ENCODE measurements at regions not wholly inside any gene's neighbourhood (a gene's known extent, or its start where the extent isn't known, plus 50 kb on each side); places are given as distances from the start of the nearest gene placed in this dataset.

- no peak overlapping the region for H3K4me3 ChIP-seq
- no peaks in the 10 kb centered on the region for H3K4me1 ChIP-seq
- ATAC-seq (no peak), DNase-seq (no peak)
- no peaks in the 10 kb centered on the region for H3K27me3 ChIP-seq (ENCODE audit: low read depth)
- intact Hi-C loops (cut with DNase I), result no loop called here
- H3K36me3 ChIP-seq, result no peaks in the 10 kb centered on the region
- no peak for TF ChIP-seq CTCF (IDR thresholded peaks at IDR 0.05)
- no peaks in the 10 kb centered on the region for H3K9me3 ChIP-seq
- no peak overlapping the region for H3K27ac ChIP-seq
Observed at GRCh38 chr19:31501427-31502195, 152.4 kb upstream of the TSHZ3 start.

GRCh38 chr19:31502536-31503170, 153.4 kb upstream of the TSHZ3 start:
- ATAC-seq, result no peak
- TF ChIP-seq CTCF (IDR thresholded peaks at IDR 0.05), result no peak
- DNase-seq, result no peak
- peaks cover 1% of the 10 kb centered on the region for H3K27me3 ChIP-seq (ENCODE audit: low read depth)
- H3K4me3 ChIP-seq, result no peak overlapping the region
- H3K9me3 ChIP-seq, result no peaks in the 10 kb centered on the region
- H3K4me1 ChIP-seq, result no peaks in the 10 kb centered on the region
- H3K36me3 ChIP-seq, result no peaks in the 10 kb centered on the region
- intact Hi-C loops (cut with DNase I), result no loop called here
- no peak overlapping the region for H3K27ac ChIP-seq

- TF ChIP-seq CTCF (IDR thresholded peaks at IDR 0.05), result no peak
- no peaks in the 10 kb centered on the region for H3K4me1 ChIP-seq
- DNase-seq, result no peak
- H3K27me3 ChIP-seq (ENCODE audit: low read depth), result peaks cover 3% of the 10 kb centered on the region
- no peaks in the 10 kb centered on the region for H3K36me3 ChIP-seq
- no peak overlapping the region for H3K4me3 ChIP-seq
- intact Hi-C loops (cut with DNase I), result no loop called here
- H3K9me3 ChIP-seq, result no peaks in the 10 kb centered on the region
- H3K27ac ChIP-seq, result no peak overlapping the region
- no peak for ATAC-seq
Observed at GRCh38 chr19:31503211-31503610, 154.0 kb upstream of the TSHZ3 start.

- ATAC-seq (no peak), DNase-seq (no peak)
- Histone ChIP-seq H3K27me3 (ENCODE audit: low read depth) (peaks cover 3% of the 10 kb centered on the region), H3K27ac (no peak overlapping the region), H3K36me3 (no peaks in the 10 kb centered on the region), H3K4me1 (no peaks in the 10 kb centered on the region), H3K4me3 (no peak overlapping the region), H3K9me3 (no peaks in the 10 kb centered on the region)
- intact Hi-C loops (cut with DNase I), result no loop called here
- TF ChIP-seq CTCF (IDR thresholded peaks at IDR 0.05), result no peak
Observed at GRCh38 chr19:31504221-31504620, 155.0 kb upstream of the TSHZ3 start.

- H3K27ac ChIP-seq, result no peak overlapping the region
- DNase-seq (no peak), ATAC-seq (no peak)
- no peak for TF ChIP-seq CTCF (IDR thresholded peaks at IDR 0.05)
- H3K27me3 ChIP-seq (ENCODE audit: low read depth), result peaks cover 3% of the 10 kb centered on the region
- no peaks in the 10 kb centered on the region for H3K9me3 ChIP-seq
- no peak overlapping the region for H3K4me3 ChIP-seq
- H3K4me1 ChIP-seq, result no peaks in the 10 kb centered on the region
- no peaks in the 10 kb centered on the region for H3K36me3 ChIP-seq
- intact Hi-C loops (cut with DNase I), result no loop called here
Observed at GRCh38 chr19:31505596-31505910, 156.3 kb upstream of the TSHZ3 start.

Data from lower lobe of right lung (tissue), 2 donors.